B cell (primary cell): ENCODE measurements at regions not wholly inside any gene's neighbourhood (a gene's known extent, or its start where the extent isn't known, plus 50 kb on each side); places are given as distances from the start of the nearest gene placed in this dataset.

Source experiments
- EZH2 ChIP-seq: IDR thresholded peaks from 2 replicates; pipeline ENCODE4 v1.6.1; 2012; ENCODE audit warnings: borderline replicate concordance, low read depth, mild to moderate bottlenecking, moderate library complexity, low read length; ENCODE audit not compliant: insufficient read depth, poor library complexity, severe bottlenecking
- TF ChIP-seq, protein P1 (sequence below): fragments of 200-600 bp; IDR thresholded peaks from one replicate; pipeline ENCODE4 v1.8.0; 2022; ENCODE audit warnings: antibody characterized with exemption, mild to moderate bottlenecking

DNA sequence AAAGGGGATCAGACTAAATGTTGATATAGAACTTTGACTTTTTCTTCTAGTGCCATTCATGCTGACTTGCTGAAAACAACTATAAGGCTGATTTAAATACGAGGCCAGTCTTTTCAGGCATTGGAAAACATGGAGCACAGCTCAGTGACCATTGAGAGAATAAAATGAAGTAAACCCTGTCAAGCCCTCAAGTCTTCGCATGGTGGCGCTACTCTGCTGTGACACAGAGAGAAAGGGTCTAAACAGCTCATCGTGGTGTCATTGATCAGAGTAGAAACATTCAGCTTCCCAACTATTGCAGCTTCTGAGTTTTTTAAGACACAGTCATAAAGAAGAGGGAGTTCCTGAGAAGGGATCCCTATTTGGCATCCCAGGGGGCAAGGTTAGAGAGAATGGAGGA, 716.2 kb downstream of the DIPK2A start:
- TF ChIP-seq, protein P1, sequence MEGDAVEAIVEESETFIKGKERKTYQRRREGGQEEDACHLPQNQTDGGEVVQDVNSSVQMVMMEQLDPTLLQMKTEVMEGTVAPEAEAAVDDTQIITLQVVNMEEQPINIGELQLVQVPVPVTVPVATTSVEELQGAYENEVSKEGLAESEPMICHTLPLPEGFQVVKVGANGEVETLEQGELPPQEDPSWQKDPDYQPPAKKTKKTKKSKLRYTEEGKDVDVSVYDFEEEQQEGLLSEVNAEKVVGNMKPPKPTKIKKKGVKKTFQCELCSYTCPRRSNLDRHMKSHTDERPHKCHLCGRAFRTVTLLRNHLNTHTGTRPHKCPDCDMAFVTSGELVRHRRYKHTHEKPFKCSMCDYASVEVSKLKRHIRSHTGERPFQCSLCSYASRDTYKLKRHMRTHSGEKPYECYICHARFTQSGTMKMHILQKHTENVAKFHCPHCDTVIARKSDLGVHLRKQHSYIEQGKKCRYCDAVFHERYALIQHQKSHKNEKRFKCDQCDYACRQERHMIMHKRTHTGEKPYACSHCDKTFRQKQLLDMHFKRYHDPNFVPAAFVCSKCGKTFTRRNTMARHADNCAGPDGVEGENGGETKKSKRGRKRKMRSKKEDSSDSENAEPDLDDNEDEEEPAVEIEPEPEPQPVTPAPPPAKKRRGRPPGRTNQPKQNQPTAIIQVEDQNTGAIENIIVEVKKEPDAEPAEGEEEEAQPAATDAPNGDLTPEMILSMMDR = no peak
- no peak for TF ChIP-seq EZH2
